ENCODE measurements at regions not wholly inside any gene's neighbourhood (a gene's known extent, or its start where the extent isn't known, plus 50 kb on each side); places are given as distances from the start of the nearest gene placed in this dataset.

GRCh38 chr13:34619326-34619725 is 322.7 kb upstream of the NBEA start:
- no peaks in the 10 kb centered on the region for H3K36me3 ChIP-seq
- no peaks in the 10 kb centered on the region for H3K27me3 ChIP-seq
- no peak overlapping the region for H3K4me3 ChIP-seq
- no peak overlapping the region for H3K27ac ChIP-seq
- intact Hi-C loops (cut with DNase I): no loop called here
- H3K4me1 ChIP-seq: no peaks in the 10 kb centered on the region
- no peaks in the 10 kb centered on the region for H3K9me3 ChIP-seq
- DNase-seq (ENCODE audit: extremely low spot score in 2 of 2): no peak
- TF ChIP-seq POLR2AphosphoS5 (IDR thresholded peaks at IDR 0.05; ENCODE audit: insufficient read depth in 1 of 2, low read depth in 1 of 2) (no peak), POLR2A (IDR thresholded peaks at IDR 0.05) (no peak)
- TF ChIP-seq, protein P1, sequence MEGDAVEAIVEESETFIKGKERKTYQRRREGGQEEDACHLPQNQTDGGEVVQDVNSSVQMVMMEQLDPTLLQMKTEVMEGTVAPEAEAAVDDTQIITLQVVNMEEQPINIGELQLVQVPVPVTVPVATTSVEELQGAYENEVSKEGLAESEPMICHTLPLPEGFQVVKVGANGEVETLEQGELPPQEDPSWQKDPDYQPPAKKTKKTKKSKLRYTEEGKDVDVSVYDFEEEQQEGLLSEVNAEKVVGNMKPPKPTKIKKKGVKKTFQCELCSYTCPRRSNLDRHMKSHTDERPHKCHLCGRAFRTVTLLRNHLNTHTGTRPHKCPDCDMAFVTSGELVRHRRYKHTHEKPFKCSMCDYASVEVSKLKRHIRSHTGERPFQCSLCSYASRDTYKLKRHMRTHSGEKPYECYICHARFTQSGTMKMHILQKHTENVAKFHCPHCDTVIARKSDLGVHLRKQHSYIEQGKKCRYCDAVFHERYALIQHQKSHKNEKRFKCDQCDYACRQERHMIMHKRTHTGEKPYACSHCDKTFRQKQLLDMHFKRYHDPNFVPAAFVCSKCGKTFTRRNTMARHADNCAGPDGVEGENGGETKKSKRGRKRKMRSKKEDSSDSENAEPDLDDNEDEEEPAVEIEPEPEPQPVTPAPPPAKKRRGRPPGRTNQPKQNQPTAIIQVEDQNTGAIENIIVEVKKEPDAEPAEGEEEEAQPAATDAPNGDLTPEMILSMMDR (IDR thresholded peaks at IDR 0.05): no peak

DNA sequence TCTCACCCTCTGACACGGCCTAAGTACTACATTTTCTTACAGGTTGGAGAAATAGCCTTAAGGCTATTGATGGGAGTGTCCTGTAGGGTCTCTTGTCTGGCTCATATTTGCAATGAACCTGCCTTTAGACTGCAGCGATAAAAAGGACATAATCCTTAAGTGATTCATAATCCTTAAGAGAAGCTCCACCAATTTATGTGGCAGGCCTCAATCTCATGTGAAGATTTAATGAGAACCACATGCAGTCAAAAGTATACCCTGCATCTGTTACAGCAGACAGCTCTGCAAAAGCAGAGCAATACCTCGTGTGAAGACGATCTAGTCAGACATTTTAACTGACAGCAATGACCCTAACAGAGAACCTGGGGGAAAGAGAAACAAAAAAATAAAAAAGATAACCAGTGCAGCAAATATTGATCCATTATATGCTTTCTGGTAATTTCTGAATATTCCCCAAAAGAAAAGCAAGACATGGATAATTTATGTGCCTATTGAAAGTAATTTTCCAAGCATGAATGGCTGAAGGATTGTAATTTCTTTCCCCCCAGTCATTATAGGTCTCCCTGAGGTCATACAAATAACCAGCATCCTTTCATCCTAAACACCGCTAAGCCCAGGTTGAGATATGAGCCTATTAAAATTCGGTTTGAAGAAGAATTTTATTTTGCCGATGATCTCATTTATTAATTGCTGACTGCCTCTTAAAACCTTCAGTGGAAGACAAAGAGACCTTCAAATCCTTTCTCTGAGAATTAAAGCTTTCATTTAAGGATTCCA is 321.8 kb upstream of the NBEA start:
- Histone ChIP-seq H3K27me3 (no peaks in the 10 kb centered on the region), H3K27ac (no peak overlapping the region), H3K9me3 (no peaks in the 10 kb centered on the region), H3K36me3 (no peaks in the 10 kb centered on the region), H3K4me1 (no peaks in the 10 kb centered on the region), H3K4me3 (no peak overlapping the region)
- no peak for DNase-seq (ENCODE audit: extremely low spot score in 2 of 2)
- intact Hi-C loops (cut with DNase I): no loop called here
- no peak for TF ChIP-seq POLR2A (IDR thresholded peaks at IDR 0.05)
- TF ChIP-seq, protein P1 (IDR thresholded peaks at IDR 0.05): no peak
- TF ChIP-seq POLR2AphosphoS5 (IDR thresholded peaks at IDR 0.05; ENCODE audit: insufficient read depth in 1 of 2, low read depth in 1 of 2): no peak

DNA sequence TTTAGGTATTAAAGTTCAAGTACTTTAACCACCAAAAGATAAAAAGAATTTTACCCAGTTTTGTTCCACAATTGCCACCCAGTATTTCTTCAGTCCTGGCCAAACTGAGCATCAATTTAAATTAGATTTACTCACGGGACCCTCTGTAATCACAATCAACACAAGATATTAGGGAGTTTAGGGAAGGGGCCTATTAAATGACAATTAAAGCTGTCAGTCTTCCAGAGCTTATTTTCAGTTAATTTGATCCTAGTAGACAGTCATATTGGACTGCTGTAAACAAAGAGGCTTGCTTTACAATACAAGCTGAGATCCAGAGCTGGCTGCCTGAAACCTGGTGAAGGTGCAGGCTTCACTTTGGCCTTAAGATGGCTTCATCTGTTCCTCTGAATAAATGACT is 321.2 kb upstream of the NBEA start:
- Histone ChIP-seq H3K9me3 (no peaks in the 10 kb centered on the region), H3K27me3 (no peaks in the 10 kb centered on the region), H3K4me1 (no peaks in the 10 kb centered on the region), H3K36me3 (no peaks in the 10 kb centered on the region), H3K4me3 (no peak overlapping the region), H3K27ac (no peak overlapping the region)
- DNase-seq (ENCODE audit: extremely low spot score in 2 of 2): no peak
- intact Hi-C loops (cut with DNase I): no loop called here
- TF ChIP-seq POLR2A (IDR thresholded peaks at IDR 0.05) (no peak), POLR2AphosphoS5 (IDR thresholded peaks at IDR 0.05; ENCODE audit: insufficient read depth in 1 of 2, low read depth in 1 of 2) (no peak)
- TF ChIP-seq, protein P1 (IDR thresholded peaks at IDR 0.05): no peak

DNA sequence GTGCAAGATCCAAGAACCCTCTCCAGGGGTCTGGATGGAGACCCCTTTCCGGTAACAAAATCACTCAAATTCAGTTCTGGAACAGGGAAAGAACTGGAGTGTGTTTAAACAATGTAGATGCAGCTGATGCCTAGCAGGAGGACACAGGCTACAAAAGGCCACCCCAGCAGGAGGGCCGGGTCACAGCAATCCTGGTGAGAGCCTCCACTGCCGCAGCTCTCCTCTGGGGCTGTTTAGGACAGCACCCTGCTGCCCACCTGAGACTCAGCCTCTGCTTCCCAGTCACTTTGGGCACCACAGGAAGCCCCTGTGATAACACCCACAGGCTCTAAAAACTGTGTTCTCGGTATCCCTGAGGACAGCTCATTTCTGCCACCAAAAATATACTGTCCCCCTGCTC is 318.7 kb upstream of the NBEA start:
- H3K4me3 ChIP-seq: no peak overlapping the region
- no peak overlapping the region for H3K27ac ChIP-seq
- DNase-seq (ENCODE audit: extremely low spot score in 2 of 2): no peak
- no peaks in the 10 kb centered on the region for H3K4me1 ChIP-seq
- H3K36me3 ChIP-seq: no peaks in the 10 kb centered on the region
- H3K9me3 ChIP-seq: no peaks in the 10 kb centered on the region
- no peak for TF ChIP-seq POLR2A (IDR thresholded peaks at IDR 0.05)
- TF ChIP-seq, protein P1 (IDR thresholded peaks at IDR 0.05): no peak
- no peak for TF ChIP-seq POLR2AphosphoS5 (IDR thresholded peaks at IDR 0.05; ENCODE audit: insufficient read depth in 1 of 2, low read depth in 1 of 2)
- no peaks in the 10 kb centered on the region for H3K27me3 ChIP-seq
- intact Hi-C loops (cut with DNase I): no loop called here

DNA sequence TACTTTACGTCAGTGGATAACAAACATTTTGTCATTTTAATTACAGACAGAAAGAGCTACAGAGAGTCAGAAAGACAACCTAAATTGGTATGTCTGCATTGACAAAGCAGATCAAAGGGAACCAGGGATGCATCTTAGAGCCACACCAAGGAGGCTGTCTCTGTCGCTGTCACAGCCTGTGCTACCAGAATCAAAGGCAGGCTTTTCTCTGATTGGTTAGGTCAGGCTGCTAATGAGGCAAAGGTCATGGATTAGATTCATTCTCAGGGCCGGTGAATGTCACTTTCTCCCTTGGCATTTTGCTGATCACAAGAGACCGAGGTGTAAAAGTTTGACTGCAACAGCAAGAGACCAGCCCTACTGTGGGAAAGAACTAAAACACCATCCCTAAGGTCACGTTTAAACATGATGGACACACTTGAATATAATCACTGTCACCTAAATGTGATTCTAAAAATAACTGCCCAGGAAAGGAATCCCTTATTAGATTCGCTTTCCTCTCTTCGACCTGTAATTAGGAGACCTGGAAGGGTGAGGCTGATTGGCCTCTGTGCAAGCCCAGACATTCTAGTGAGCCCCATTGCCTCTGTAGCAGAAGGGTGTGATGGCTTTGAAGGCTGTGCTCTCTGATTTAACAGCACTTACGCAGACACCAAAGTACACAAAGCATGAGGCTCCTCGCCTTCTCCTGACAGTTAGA is 314.4 kb upstream of the NBEA start:
- no peak for DNase-seq (ENCODE audit: extremely low spot score in 2 of 2)
- intact Hi-C loops (cut with DNase I): no loop called here
- Histone ChIP-seq H3K27me3 (no peaks in the 10 kb centered on the region), H3K27ac (no peak overlapping the region), H3K36me3 (no peaks in the 10 kb centered on the region), H3K9me3 (no peaks in the 10 kb centered on the region), H3K4me3 (no peak overlapping the region), H3K4me1 (no peaks in the 10 kb centered on the region)
- TF ChIP-seq POLR2A (IDR thresholded peaks at IDR 0.05): no peak
- TF ChIP-seq POLR2AphosphoS5 (IDR thresholded peaks at IDR 0.05; ENCODE audit: insufficient read depth in 1 of 2, low read depth in 1 of 2): no peak
- TF ChIP-seq, protein P1 (IDR thresholded peaks at IDR 0.05): no peak

Measured in vagina (tissue), 2 donors.